Transverse colon (tissue), 4 donors: ENCODE measurements at regions not wholly inside any gene's neighbourhood (a gene's known extent, or its start where the extent isn't known, plus 50 kb on each side); places are given as distances from the start of the nearest gene placed in this dataset.
"Not testable (repeated sequence)": the region's sequence is repeated elsewhere in the genome, so short reads cannot be mapped to it uniquely, and the experiment has no call there.

Source experiments
- DNase-seq: peaks from one replicate; pipeline ENCODE4 v3.0.0-alpha.2; 2019
- H3K27ac ChIP-seq, 4 donors: fragments of 200-600 bp; sonication (generic); 2 replicates each; pipeline ENCODE4 v1.5.1; 2016 to 2018; ENCODE audit warnings: inconsistent platforms in 4 of 4
- H3K27me3 ChIP-seq: fragments of 200-600 bp; sonication (generic); 2 replicates; pipeline ENCODE4 v1.5.1; 2017; ENCODE audit warnings: inconsistent platforms
- H3K36me3 ChIP-seq, 4 donors: fragments of 200-600 bp; sonication (generic); 2 replicates each; pipeline ENCODE4 v1.5.1; 2017 to 2019; ENCODE audit warnings: inconsistent platforms in 4 of 4
- H3K4me1 ChIP-seq, 4 donors: fragments of 200-600 bp; sonication (generic); 2 replicates each; pipeline ENCODE4 v1.5.1; 2017 to 2020; ENCODE audit warnings: inconsistent platforms in 4 of 4
- H3K4me3 ChIP-seq, 4 donors: fragments of 200-600 bp; sonication (generic); 1 replicate in 1 of 4; 2 replicates in 3 of 4; pipeline versions ENCODE4 v1.5.1 to v1.6.1; 2017 to 2019; ENCODE audit warnings: inconsistent platforms in 4 of 4
- H3K9me3 ChIP-seq, 2 donors: fragments of 200-600 bp; sonication (generic); 2 replicates each; pipeline ENCODE4 v1.5.1; 2017 to 2019; ENCODE audit warnings: inconsistent platforms in 2 of 2
- CTCF ChIP-seq, 5 experiments: fragments of 200-600 bp in 3 of 5; fragments of 450-650 bp in 2 of 5; sonication (generic) in 3 of 5; IDR thresholded peaks; 1 replicate in 2 of 5; 2 replicates in 3 of 5; pipeline ENCODE4 v1.5.1; 2016 to 2017; ENCODE audit warnings: antibody characterized with exemption in 5 of 5, inconsistent platforms in 3 of 5, mild to moderate bottlenecking in 2 of 5, moderate library complexity in 1 of 5
- EP300 ChIP-seq: sonication (generic); formaldehyde crosslinking; IDR thresholded peaks from one replicate; pipeline ENCODE4 v1.6.1; 2017; ENCODE audit warnings: antibody characterized with exemption, low read depth
- POLR2A ChIP-seq: fragments of 450-650 bp; IDR thresholded peaks from one replicate; pipeline ENCODE4 v1.6.1; 2016; ENCODE audit warnings: antibody characterized with exemption, mild to moderate bottlenecking, moderate library complexity
- POLR2AphosphoS5 ChIP-seq, 3 donors: sonication (generic); formaldehyde crosslinking; IDR thresholded peaks; one replicate each; pipeline ENCODE4 v1.6.1; 2016; ENCODE audit warnings: antibody characterized with exemption in 3 of 3
- WGBS, 2 donors: methylation state at CpG; one replicate each; pipeline ENCODE4 v1.1.5; 2018; ENCODE audit warnings: low coverage in 1 of 2; 5-methylcytosine and 5-hydroxymethylcytosine counted together
- in situ Hi-C, 4 donors: fragments of 200-750 bp; cut with MboI; loops; one replicate each; pipeline versions ENCODE4 v1.15.0 to v1.15.1; 2017; ENCODE audit warnings: low sequenced_read_pairs in 3 of 4, low pct_ligation_motif_present in 1 of 4, low pct_unique_long_range_greater_than_20kb in 1 of 4
- intact Hi-C: fragments of 100-400 bp; cut with DNase I; formaldehyde crosslinking; loops from one replicate; pipeline ENCODE4 v1.15.1; 2023; ENCODE audit warnings: low total_unique reads

DNA sequence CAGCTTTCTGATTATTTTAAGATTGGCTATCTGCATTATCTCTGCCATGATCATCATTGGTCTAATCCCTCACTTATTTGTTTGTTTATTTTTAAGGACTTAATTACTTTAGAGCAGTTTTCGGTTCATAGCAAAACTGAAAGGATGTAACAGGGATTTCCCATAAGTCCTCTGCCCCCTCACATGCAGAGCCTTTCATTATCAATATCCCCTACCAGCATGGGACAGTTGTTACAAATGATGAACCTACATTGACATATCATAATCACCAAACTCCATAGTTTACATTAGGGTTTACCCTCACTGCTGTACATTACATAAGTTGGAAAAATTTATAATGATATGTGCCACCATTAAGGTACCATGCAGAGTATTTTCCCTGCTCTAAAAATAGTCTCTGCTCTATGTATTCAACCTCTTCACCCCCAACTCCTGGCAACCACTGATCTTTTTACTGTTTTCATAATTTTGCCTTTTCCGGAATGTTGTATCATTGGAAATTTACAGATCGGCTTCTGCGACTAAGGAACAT is 131.9 kb downstream of the GOLGA6L6 start:
- DNase-seq, H3K27me3 ChIP-seq, intact Hi-C loops, H3K27ac ChIP-seq, H3K36me3 ChIP-seq, in situ Hi-C loops, H3K4me1 ChIP-seq, H3K4me3 ChIP-seq: not testable (repeated sequence)
- peaks cover 18 to 21% of the 10 kb centered on the region in 2 donors for H3K9me3 ChIP-seq
- 91 to 93% methylated on average over 4 of the region's 4 CpGs for WGBS, 2 donors

GRCh38 chr15:20409247-20409646 is 132.4 kb downstream of the GOLGA6L6 start:
- Histone ChIP-seq H3K27ac (no peak overlapping the region), H3K9me3 (peaks cover 18 to 21% of the 10 kb centered on the region in 2 donors), H3K36me3 (no peaks in the 10 kb centered on the region), H3K4me3 (no peak overlapping the region), H3K4me1 (no peaks in the 10 kb centered on the region), H3K27me3 (no peaks in the 10 kb centered on the region)
- WGBS, 2 donors = 81 to 89% methylated on average over 1 of the region's 1 CpG
- in situ Hi-C loops = no loop called here
- TF ChIP-seq POLR2AphosphoS5 (IDR thresholded peaks at IDR 0.05) (no peak), EP300 (no peak), POLR2A (no peak), CTCF (IDR thresholded peaks at IDR 0.05) (no peak)
- intact Hi-C loops = no loop called here
- DNase-seq = no peak

GRCh38 chr15:20407553-20407952 is 134.0 kb downstream of the GOLGA6L6 start:
- DNase-seq = no peak
- H3K9me3 ChIP-seq = peaks cover 18% of the 10 kb centered on the region in 2 donors
- no peaks in the 10 kb centered on the region for H3K36me3 ChIP-seq
- H3K4me3 ChIP-seq = no peak overlapping the region
- H3K27me3 ChIP-seq = no peaks in the 10 kb centered on the region
- in situ Hi-C loops = no loop called here
- intact Hi-C loops = no loop called here
- H3K27ac ChIP-seq = no peak overlapping the region
- WGBS, 2 donors = 62 to 65% methylated on average over 6 of the region's 6 CpGs
- no peak for TF ChIP-seq POLR2AphosphoS5 (IDR thresholded peaks at IDR 0.05)
- TF ChIP-seq EP300 = no peak
- no peak for TF ChIP-seq POLR2A
- no peak for TF ChIP-seq CTCF (IDR thresholded peaks at IDR 0.05)
- no peaks in the 10 kb centered on the region for H3K4me1 ChIP-seq

DNA sequence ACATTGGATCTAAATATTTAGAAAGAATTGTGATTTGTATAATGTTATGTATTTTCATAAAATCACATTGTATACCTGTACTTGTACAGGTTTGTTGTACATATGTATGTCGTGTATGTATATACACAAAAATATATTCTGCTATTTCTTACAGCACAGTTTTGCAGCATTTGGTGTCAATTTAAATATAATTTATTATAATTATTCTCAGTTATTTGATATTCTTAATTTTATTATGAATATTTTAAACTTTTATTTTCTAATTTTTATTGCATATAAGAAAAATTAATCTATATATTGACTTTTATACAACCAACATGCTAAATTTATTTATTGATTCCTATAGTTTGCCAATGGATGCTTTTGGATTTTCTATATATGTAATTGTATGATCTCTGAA is 137.0 kb downstream of the GOLGA6L6 start:
- intact Hi-C loops = not testable (repeated sequence)

DNA sequence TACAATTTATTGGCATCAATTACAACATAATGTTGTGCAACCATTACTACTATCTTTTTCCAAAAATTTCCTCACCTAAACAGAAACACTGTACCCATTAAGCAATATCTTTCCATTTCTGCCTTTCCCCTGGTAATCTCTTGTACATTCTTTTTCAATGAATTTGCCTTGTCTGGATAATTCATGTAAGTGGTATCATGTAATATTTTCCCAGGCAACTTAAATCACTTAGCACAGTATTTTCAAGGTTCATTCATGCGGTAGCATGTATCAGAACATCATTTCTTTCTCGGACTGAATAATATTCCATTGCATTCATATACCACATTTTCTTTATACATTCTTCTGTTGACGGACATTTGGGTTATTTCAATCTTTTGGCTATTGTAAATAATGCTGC is 139.0 kb downstream of the GOLGA6L6 start:
- H3K27ac ChIP-seq, H3K27me3 ChIP-seq, H3K36me3 ChIP-seq, H3K4me3 ChIP-seq, H3K4me1 ChIP-seq, in situ Hi-C loops, DNase-seq, intact Hi-C loops: not testable (repeated sequence)
- WGBS, 2 donors = 84 to 87% methylated on average over 3 of the region's 3 CpGs
- H3K9me3 ChIP-seq = peaks cover 13 to 19% of the 10 kb centered on the region in 2 donors

More for the DNA sequence above, 137.0 kb downstream of the GOLGA6L6 start:
- DNase-seq, H3K27me3 ChIP-seq, H3K36me3 ChIP-seq, in situ Hi-C loops, H3K4me1 ChIP-seq, H3K4me3 ChIP-seq, H3K27ac ChIP-seq: not testable (repeated sequence)
- peaks cover 15 to 17% of the 10 kb centered on the region in 2 donors for H3K9me3 ChIP-seq
- WGBS, 2 donors = 62 to 68% methylated on average over 1 of the region's 1 CpG

DNA sequence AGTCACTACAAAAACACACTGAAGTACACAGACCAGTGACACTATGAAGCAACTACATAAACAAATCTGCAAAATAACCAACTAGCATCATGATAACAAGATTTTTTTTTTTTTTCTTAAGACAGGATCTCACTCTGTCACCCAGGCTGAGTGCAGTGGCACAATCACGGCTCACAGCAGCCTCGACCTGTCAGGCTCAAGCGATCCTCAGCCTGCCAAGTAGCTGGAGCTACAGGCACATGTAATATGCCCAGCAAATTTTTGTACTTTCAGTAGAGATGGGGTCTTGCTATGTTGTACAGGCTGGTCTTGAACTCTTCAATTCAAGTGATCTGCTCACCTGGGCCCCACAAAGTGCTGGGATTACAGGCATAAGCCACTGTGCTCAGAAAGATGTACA is 140.5 kb downstream of the GOLGA6L6 start:
- H3K4me1 ChIP-seq, H3K4me3 ChIP-seq, DNase-seq, intact Hi-C loops, H3K27ac ChIP-seq, H3K36me3 ChIP-seq, in situ Hi-C loops, H3K27me3 ChIP-seq: not testable (repeated sequence)
- H3K9me3 ChIP-seq = peaks cover 4 to 12% of the 10 kb centered on the region in 2 donors
- 58 to 80% methylated on average over 2 to 3 of the region's 3 CpGs for WGBS, 2 donors

- intact Hi-C loops, H3K27ac ChIP-seq, DNase-seq, in situ Hi-C loops, H3K9me3 ChIP-seq, H3K4me1 ChIP-seq, H3K4me3 ChIP-seq, H3K36me3 ChIP-seq, H3K27me3 ChIP-seq: not testable (repeated sequence)
- 67 to 72% methylated on average over 4 to 5 of the region's 5 CpGs for WGBS, 2 donors
Measured at GRCh38 chr15:20398680-20399079, 142.9 kb downstream of the GOLGA6L6 start.

GRCh38 chr15:20388161-20388560 is 153.4 kb downstream of the GOLGA6L6 start:
- WGBS, 2 donors = 49 to 65% methylated on average over 2 to 3 of the region's 3 CpGs
- intact Hi-C loops, H3K4me1 ChIP-seq, DNase-seq, H3K27me3 ChIP-seq, H3K36me3 ChIP-seq, in situ Hi-C loops, H3K4me3 ChIP-seq, H3K27ac ChIP-seq: not testable (repeated sequence)
- H3K9me3 ChIP-seq = peaks cover 0 to 10% of the 10 kb centered on the region in 2 donors
